ENCODE measurements at regions not wholly inside any gene's neighbourhood (a gene's known extent, or its start where the extent isn't known, plus 50 kb on each side); places are given as distances from the start of the nearest gene placed in this dataset.
"Not testable (repeated sequence)": the region's sequence is repeated elsewhere in the genome, so short reads cannot be mapped to it uniquely, and the experiment has no call there.

DNA sequence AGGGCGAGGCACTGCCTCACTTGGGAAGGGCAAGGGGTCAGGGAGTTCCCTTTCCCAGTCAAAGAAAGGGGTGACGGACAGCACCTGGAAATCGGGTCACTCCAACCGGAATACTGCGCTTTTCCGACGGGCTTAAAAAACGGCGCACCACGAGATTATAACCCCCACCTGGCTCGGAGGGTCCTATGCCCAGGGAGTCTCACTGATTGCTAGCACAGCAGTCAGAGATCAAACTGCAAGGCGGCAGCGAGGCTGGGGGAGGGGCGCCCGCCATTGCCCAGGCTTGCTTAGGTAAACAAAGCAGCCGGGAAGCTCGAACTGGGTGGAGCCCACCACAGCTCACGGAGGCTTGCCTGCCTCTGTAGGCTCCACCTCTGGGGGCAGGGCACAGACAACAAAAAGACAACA is 366.5 kb downstream of the NR4A2 start:
- H3K27ac Mint-ChIP-seq; H3K4me3 Mint-ChIP-seq (ENCODE audit: low read depth); intact Hi-C loops (cut with micrococcal nuclease); DNase-seq (ENCODE audit: low spot score); H3K9me3 Mint-ChIP-seq; H3K36me3 Mint-ChIP-seq (ENCODE audit: low read depth); H3K4me1 Mint-ChIP-seq (ENCODE audit: low read depth); H3K27me3 Mint-ChIP-seq (ENCODE audit: low read depth): not testable (repeated sequence)

DNA sequence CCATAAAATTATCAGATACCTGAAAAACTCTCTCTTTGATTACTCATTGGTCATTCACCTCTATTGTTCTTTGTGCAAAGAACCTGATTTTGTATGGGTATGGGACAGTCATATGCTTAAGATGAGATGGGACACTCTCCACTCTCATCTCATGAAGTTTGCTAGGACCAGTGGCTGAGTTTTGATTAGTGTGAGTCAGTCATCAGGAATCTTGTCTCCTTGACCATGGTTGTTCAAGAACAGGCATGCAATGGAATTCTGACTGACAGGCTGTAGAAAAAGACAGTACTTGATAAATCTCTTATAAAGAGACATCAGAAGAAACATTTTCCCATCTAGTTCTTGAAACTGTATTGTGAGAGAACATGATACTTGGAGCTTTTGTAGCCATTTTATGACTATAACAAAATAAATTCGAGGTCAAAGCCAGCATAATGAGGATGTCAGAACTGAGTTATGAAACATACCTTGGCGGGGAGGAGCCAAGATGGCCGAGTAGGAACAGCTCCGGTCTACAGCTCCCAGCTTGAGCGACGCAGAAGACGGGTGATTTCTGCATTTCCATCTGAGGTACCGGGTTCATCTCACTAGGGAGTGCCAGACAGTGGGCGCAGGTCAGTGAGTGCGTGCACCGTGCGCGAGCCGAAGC is 367.0 kb downstream of the NR4A2 start:
- Mint-ChIP-seq H3K9me3 (no peaks in the 10 kb centered on the region), H3K27ac (no peak overlapping the region), H3K36me3 (ENCODE audit: low read depth) (no peaks in the 10 kb centered on the region), H3K4me3 (ENCODE audit: low read depth) (no peak overlapping the region), H3K27me3 (ENCODE audit: low read depth) (no peaks in the 10 kb centered on the region), H3K4me1 (ENCODE audit: low read depth) (no peaks in the 10 kb centered on the region)
- intact Hi-C loops (cut with micrococcal nuclease), result no loop called here
- no peak for DNase-seq (ENCODE audit: low spot score)

DNA sequence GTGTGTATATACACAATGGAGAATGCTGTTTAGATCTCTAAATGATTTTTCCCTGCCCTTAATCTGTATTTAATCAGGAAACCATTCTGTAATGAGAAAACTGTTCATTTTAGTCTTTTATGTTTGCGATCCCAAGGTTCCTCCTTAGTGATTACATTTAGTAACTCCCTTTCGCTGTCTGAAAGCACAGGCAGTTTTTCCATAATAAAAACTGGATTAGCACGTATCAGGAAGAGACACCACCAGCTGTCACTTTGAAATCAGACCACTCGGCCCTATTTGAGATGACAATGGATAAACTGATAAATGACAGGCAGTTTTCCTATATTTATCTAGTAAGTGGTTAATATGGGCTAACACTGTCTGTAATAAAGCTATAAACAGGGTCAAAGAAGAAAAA is 370.9 kb downstream of the NR4A2 start:
- no peak overlapping the region for H3K27ac Mint-ChIP-seq
- H3K27me3 Mint-ChIP-seq (ENCODE audit: low read depth), result no peaks in the 10 kb centered on the region
- H3K4me3 Mint-ChIP-seq (ENCODE audit: low read depth), result no peak overlapping the region
- no peaks in the 10 kb centered on the region for H3K36me3 Mint-ChIP-seq (ENCODE audit: low read depth)
- DNase-seq (ENCODE audit: low spot score), result no peak
- intact Hi-C loops (cut with micrococcal nuclease), result no loop called here
- H3K4me1 Mint-ChIP-seq (ENCODE audit: low read depth), result no peaks in the 10 kb centered on the region
- no peaks in the 10 kb centered on the region for H3K9me3 Mint-ChIP-seq

DNA sequence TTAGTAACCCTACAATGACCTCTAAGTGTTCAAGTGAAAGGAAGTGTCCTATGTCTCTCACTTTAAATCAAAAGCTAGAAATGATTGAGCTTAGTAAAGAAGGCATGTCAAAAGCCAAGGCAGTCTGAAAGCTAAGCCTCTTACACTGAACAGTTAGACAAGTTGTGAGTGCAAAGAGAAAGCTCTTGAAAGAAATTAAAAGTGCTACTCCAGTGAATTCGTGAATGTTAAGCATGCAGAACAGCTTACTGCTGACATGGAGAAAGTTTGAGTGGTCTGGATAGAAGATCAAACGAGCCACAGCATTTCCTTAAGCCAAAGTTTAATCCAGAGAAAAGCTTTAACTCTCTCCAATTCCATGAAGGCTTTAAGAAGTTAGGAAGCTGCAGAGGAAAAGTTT is 373.7 kb downstream of the NR4A2 start:
- intact Hi-C loops (cut with micrococcal nuclease), result no loop called here
- H3K27ac Mint-ChIP-seq, result no peak overlapping the region
- DNase-seq (ENCODE audit: low spot score), result no peak
- no peaks in the 10 kb centered on the region for H3K36me3 Mint-ChIP-seq (ENCODE audit: low read depth)
- no peaks in the 10 kb centered on the region for H3K27me3 Mint-ChIP-seq (ENCODE audit: low read depth)
- H3K9me3 Mint-ChIP-seq, result no peaks in the 10 kb centered on the region
- H3K4me1 Mint-ChIP-seq (ENCODE audit: low read depth), result no peaks in the 10 kb centered on the region
- no peak overlapping the region for H3K4me3 Mint-ChIP-seq (ENCODE audit: low read depth)

DNA sequence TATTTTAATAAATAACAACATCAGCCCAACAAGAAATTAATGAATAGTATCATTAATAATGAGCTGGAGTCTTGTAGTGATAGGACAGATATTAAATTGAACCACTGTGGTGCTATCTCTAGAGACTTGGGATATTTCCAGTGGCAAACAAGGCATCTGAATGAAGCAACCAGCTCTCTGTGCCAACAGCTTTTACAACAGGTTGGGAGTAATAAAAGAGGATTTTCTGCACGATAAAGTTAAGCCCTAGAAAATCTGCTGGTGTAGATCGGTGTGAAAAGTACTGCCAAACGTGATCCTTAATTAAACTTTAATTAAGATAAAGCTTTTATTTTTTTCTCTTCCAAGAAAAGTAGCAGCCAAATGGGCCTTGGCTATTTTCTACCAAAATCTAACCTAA is 385.5 kb downstream of the NR4A2 start:
- no peaks in the 10 kb centered on the region for H3K36me3 Mint-ChIP-seq (ENCODE audit: low read depth)
- no peak overlapping the region for H3K4me3 Mint-ChIP-seq (ENCODE audit: low read depth)
- intact Hi-C loops (cut with micrococcal nuclease), result no loop called here
- no peaks in the 10 kb centered on the region for H3K9me3 Mint-ChIP-seq
- DNase-seq (ENCODE audit: low spot score), result no peak
- no peaks in the 10 kb centered on the region for H3K27me3 Mint-ChIP-seq (ENCODE audit: low read depth)
- no peak overlapping the region for H3K27ac Mint-ChIP-seq
- no peaks in the 10 kb centered on the region for H3K4me1 Mint-ChIP-seq (ENCODE audit: low read depth)

DNA sequence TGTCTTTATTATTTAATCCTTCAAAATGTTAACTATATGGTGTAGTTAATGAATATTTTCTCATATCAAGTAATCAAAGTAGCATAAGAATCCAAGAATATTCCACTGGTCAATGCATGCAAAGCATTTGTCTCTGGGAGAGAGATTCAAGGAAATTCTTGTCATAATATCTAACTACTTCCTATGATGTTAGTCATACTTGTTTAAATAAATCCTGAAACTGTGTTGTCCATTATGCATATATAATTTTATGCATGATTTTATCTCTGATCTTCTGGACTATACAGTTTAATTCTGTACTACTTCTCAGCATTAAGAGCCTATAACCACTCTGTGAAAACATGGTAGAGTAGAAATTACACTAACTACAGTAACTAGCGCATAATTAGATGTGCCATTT is 388.3 kb downstream of the NR4A2 start:
- Mint-ChIP-seq H3K4me3 (ENCODE audit: low read depth) (no peak overlapping the region), H3K4me1 (ENCODE audit: low read depth) (no peaks in the 10 kb centered on the region), H3K9me3 (no peaks in the 10 kb centered on the region), H3K27ac (no peak overlapping the region), H3K36me3 (ENCODE audit: low read depth) (no peaks in the 10 kb centered on the region), H3K27me3 (ENCODE audit: low read depth) (no peaks in the 10 kb centered on the region)
- intact Hi-C loops (cut with micrococcal nuclease), result no loop called here
- DNase-seq (ENCODE audit: low spot score), result no peak

DNA sequence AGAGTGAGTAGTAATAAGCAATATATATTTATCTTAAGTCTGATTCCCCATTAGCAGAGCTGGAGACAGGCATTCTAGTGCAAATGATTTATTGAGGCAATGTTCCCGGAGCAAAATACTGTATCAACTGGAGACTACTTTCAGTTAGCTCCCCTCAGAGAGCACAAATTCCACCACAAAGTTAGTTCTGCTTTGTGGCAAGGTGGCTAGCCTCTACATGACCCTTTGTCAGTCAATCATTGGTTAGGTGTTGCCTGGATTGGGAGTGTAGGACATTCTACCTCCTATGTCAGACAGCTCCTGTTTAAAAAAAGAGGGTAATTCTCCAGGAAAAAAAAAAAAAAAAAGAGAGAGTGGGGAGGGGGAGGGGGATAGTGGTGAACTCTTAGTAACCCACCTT is 402.2 kb downstream of the NR4A2 start:
- H3K27me3 Mint-ChIP-seq (ENCODE audit: low read depth), result no peaks in the 10 kb centered on the region
- H3K27ac Mint-ChIP-seq, result no peak overlapping the region
- H3K9me3 Mint-ChIP-seq, result no peaks in the 10 kb centered on the region
- H3K4me3 Mint-ChIP-seq (ENCODE audit: low read depth), result no peak overlapping the region
- intact Hi-C loops (cut with micrococcal nuclease), result no loop called here
- H3K4me1 Mint-ChIP-seq (ENCODE audit: low read depth), result no peaks in the 10 kb centered on the region
- H3K36me3 Mint-ChIP-seq (ENCODE audit: low read depth), result no peaks in the 10 kb centered on the region
- no peak for DNase-seq (ENCODE audit: low spot score)

DNA sequence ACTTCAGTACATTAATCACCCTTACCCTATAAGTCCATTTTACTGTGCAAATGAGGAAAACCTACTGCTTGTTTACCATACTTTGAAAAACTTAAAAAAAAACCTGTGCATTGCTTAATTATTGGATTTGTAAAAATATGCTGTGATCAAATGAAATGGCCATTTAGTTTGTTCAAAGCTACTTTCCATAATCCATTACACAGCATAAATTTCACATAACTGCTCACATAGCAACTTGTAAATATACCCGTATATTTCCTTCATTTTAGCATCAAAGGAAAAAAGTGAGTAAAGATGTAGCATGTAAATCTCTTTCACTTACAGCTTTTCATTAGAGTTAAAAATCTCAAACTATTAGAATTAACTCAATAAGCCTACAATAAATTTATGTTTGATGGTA is 415.1 kb downstream of the NR4A2 start:
- no peak overlapping the region for H3K27ac Mint-ChIP-seq
- no peaks in the 10 kb centered on the region for H3K27me3 Mint-ChIP-seq (ENCODE audit: low read depth)
- no peaks in the 10 kb centered on the region for H3K9me3 Mint-ChIP-seq
- no peak overlapping the region for H3K4me3 Mint-ChIP-seq (ENCODE audit: low read depth)
- intact Hi-C loops (cut with micrococcal nuclease), result no loop called here
- no peak for DNase-seq (ENCODE audit: low spot score)
- H3K4me1 Mint-ChIP-seq (ENCODE audit: low read depth), result no peaks in the 10 kb centered on the region
- no peaks in the 10 kb centered on the region for H3K36me3 Mint-ChIP-seq (ENCODE audit: low read depth)

DNA sequence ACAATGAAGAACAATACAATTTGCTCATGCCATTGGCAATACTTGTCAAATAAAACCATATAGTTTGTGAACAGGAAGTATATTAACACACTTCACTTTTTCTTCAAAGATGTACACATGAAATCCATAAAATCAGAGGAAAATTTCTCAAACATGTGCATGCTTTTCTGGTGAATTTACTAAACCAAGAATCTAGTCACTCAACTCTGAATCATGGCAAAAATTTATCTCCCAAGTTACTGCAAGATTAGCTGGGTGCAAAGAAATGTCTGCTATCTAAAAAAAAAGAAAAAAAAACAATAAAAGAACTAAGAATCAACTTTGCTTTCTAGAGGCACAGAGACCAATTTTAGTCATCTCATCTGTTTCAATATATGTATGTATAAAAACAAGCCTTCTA is 419.2 kb downstream of the NR4A2 start:
- H3K4me1 Mint-ChIP-seq (ENCODE audit: low read depth), result no peaks in the 10 kb centered on the region
- no peak for DNase-seq (ENCODE audit: low spot score)
- H3K27ac Mint-ChIP-seq, result no peak overlapping the region
- no peaks in the 10 kb centered on the region for H3K27me3 Mint-ChIP-seq (ENCODE audit: low read depth)
- no peak overlapping the region for H3K4me3 Mint-ChIP-seq (ENCODE audit: low read depth)
- H3K36me3 Mint-ChIP-seq (ENCODE audit: low read depth), result no peaks in the 10 kb centered on the region
- intact Hi-C loops (cut with micrococcal nuclease), result no loop called here
- no peaks in the 10 kb centered on the region for H3K9me3 Mint-ChIP-seq

DNA sequence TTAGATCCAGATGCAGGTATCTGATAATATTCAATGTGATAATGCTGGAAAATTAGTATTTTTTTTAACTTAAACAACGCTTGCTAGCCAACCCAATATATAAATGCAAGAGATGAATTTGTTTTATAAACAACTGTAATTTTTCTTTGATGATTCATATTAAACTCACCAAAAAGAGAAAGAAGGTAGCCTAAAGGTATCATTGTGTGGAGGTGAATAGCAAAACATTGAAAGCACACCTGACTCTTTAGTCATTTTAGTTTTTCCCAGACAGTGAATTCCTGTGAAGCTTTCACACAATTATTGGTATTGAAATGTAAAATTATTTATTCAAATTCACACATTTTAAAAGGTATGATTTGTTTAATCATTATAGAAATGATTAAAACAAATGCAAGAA is 424.0 kb downstream of the NR4A2 start:
- H3K9me3 Mint-ChIP-seq, result no peaks in the 10 kb centered on the region
- no peaks in the 10 kb centered on the region for H3K27me3 Mint-ChIP-seq (ENCODE audit: low read depth)
- no peak for DNase-seq (ENCODE audit: low spot score)
- H3K4me3 Mint-ChIP-seq (ENCODE audit: low read depth), result no peak overlapping the region
- intact Hi-C loops (cut with micrococcal nuclease), result no loop called here
- no peaks in the 10 kb centered on the region for H3K4me1 Mint-ChIP-seq (ENCODE audit: low read depth)
- no peaks in the 10 kb centered on the region for H3K36me3 Mint-ChIP-seq (ENCODE audit: low read depth)
- H3K27ac Mint-ChIP-seq, result no peak overlapping the region

DNA sequence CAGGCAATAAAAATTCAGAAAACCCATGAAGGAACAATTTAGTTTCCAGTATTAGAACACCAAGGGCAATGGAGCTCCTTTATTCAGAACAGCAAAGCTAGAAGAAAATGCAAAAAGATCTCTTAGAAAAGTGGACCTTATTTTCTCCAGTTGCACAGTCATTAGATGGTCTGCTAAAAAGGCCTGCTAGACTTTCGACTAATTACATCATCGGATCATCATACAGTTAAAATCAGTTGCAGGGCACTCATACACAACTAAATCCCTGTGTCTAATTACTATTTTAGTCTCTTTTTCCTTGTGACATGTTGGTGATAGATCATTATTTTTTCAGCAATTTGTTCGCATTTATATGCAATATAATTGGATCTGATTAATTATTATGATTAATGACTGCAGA is 425.3 kb downstream of the NR4A2 start:
- no peaks in the 10 kb centered on the region for H3K4me1 Mint-ChIP-seq (ENCODE audit: low read depth)
- H3K4me3 Mint-ChIP-seq (ENCODE audit: low read depth), result no peak overlapping the region

DNA sequence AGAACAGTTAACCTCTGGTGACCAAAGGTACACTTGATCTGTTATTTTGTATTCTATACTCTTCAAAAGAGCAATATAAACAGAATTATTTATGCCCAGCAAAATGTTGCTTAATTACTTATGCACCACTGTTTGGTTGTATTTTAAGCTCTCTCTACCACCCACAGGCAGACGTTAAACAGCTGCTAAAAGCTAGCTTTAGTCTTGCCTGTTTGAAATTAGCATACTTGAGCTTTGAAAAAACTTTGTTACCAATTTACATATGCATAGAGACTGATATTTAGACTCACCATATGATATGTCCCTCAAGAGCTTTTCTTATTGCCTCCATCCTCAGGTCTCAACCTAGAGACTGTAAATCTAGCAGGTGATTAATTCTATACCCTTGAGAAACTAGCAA is 426.9 kb downstream of the NR4A2 start:
- H3K4me3 Mint-ChIP-seq (ENCODE audit: low read depth), result no peak overlapping the region
- intact Hi-C loops (cut with micrococcal nuclease), result no loop called here
- no peaks in the 10 kb centered on the region for H3K36me3 Mint-ChIP-seq (ENCODE audit: low read depth)
- no peak for DNase-seq (ENCODE audit: low spot score)
- H3K4me1 Mint-ChIP-seq (ENCODE audit: low read depth), result no peaks in the 10 kb centered on the region
- no peaks in the 10 kb centered on the region for H3K9me3 Mint-ChIP-seq
- H3K27ac Mint-ChIP-seq, result no peak overlapping the region
- H3K27me3 Mint-ChIP-seq (ENCODE audit: low read depth), result no peaks in the 10 kb centered on the region

More for the DNA sequence above, 425.3 kb downstream of the NR4A2 start:
- intact Hi-C loops (cut with micrococcal nuclease), result no loop called here
- DNase-seq (ENCODE audit: low spot score), result no peak
- no peaks in the 10 kb centered on the region for H3K36me3 Mint-ChIP-seq (ENCODE audit: low read depth)
- H3K27ac Mint-ChIP-seq, result no peak overlapping the region
- H3K9me3 Mint-ChIP-seq, result no peaks in the 10 kb centered on the region
- no peaks in the 10 kb centered on the region for H3K27me3 Mint-ChIP-seq (ENCODE audit: low read depth)

DNA sequence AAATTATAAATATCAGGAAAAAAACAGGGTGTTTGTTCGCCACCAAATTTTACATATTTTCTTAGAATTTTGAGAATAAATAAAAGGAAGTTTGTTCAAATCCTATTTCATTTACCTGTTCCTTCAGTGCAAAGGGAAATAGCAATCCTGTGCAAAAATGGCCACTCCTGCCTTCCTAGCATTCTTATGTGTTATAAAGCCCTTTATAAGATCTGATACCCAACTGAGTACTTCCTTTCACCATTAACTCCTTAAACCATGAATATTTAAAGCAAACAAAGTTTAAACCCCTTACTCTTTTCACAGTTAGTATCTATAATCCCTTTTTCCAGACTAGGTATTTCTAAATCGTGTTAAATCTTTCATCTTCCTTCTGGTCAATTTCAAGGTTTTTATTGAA is 427.8 kb downstream of the NR4A2 start:
- no peaks in the 10 kb centered on the region for H3K36me3 Mint-ChIP-seq (ENCODE audit: low read depth)
- no peak overlapping the region for H3K27ac Mint-ChIP-seq
- H3K4me3 Mint-ChIP-seq (ENCODE audit: low read depth), result no peak overlapping the region
- H3K4me1 Mint-ChIP-seq (ENCODE audit: low read depth), result no peaks in the 10 kb centered on the region
- H3K9me3 Mint-ChIP-seq, result no peaks in the 10 kb centered on the region
- no peaks in the 10 kb centered on the region for H3K27me3 Mint-ChIP-seq (ENCODE audit: low read depth)
- DNase-seq (ENCODE audit: low spot score), result no peak
- intact Hi-C loops (cut with micrococcal nuclease), result no loop called here

DNA sequence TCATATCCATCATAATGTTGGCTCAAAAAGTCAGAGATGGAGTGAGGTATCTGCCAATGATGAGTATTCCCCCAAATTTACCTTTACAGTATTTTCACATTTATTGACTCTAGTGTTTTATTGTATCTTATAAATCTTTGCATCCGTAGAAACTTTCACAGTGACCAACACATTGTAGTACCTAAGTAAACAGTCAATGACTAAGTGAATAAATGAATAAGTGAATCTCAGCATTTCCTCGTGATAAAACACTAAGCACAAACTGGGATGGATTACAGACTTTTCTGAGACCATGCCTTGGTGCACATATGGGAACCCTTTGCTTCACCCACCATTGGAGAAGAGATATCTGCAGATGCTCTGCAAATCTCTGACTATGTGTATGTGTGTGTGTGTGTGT is 429.9 kb downstream of the NR4A2 start:
- Mint-ChIP-seq H3K4me1 (ENCODE audit: low read depth) (no peaks in the 10 kb centered on the region), H3K27me3 (ENCODE audit: low read depth) (no peaks in the 10 kb centered on the region), H3K4me3 (ENCODE audit: low read depth) (no peak overlapping the region), H3K27ac (no peak overlapping the region), H3K9me3 (no peaks in the 10 kb centered on the region), H3K36me3 (ENCODE audit: low read depth) (no peaks in the 10 kb centered on the region)
- intact Hi-C loops (cut with micrococcal nuclease), result no loop called here
- no peak for DNase-seq (ENCODE audit: low spot score)
